Epithelial cell of esophagus (primary cell): ENCODE measurements at regions not wholly inside any gene's neighbourhood (a gene's known extent, or its start where the extent isn't known, plus 50 kb on each side); places are given as distances from the start of the nearest gene placed in this dataset.
A peak's percentile ranks its signal among the peaks of the same experiment; 100 is the strongest.

Experiments used
- DNase-seq: peaks from one replicate; pipeline ENCODE4 v3.0.0; 2010; ENCODE audit warnings: low read depth
- H3K4me3 ChIP-seq: 2 replicates; pipeline ENCODE4 v1.5.1; 2011; ENCODE audit warnings: mild to moderate bottlenecking, low read length, control low read depth
- CTCF ChIP-seq: IDR thresholded peaks from 2 replicates; pipeline ENCODE4 v1.5.1; 2011; ENCODE audit warnings: low read depth, mild to moderate bottlenecking, low read length, control low read depth, inconsistent platforms; ENCODE audit not compliant: insufficient read depth; ENCODE audit errors: missing control alignments

- TF ChIP-seq CTCF = no peak
- peak; percentile 1 for DNase-seq
- H3K4me3 ChIP-seq = no peak overlapping the region
Measured at GRCh38 chr4:137307806-137308205, 224.5 kb downstream of the PCDH18 start.

- no peak for TF ChIP-seq CTCF
- DNase-seq = peak; percentile 55
- no peak overlapping the region for H3K4me3 ChIP-seq
Measured at GRCh38 chr4:137300776-137301175, 231.5 kb downstream of the PCDH18 start.

GRCh38 chr4:137299281-137299680 lies 233.0 kb downstream of the PCDH18 start:
- DNase-seq = no peak
- TF ChIP-seq CTCF = no peak
- no peak overlapping the region for H3K4me3 ChIP-seq

GRCh38 chr4:137293281-137293680 lies 239.0 kb downstream of the PCDH18 start:
- no peak overlapping the region for H3K4me3 ChIP-seq
- TF ChIP-seq CTCF = no peak
- no peak for DNase-seq

GRCh38 chr4:137283737-137284136 lies 248.6 kb downstream of the PCDH18 start:
- DNase-seq = peak; percentile 70
- TF ChIP-seq CTCF = peak; percentile 61
- H3K4me3 ChIP-seq = no peak overlapping the region

GRCh38 chr4:137278431-137278830 lies 253.9 kb downstream of the PCDH18 start:
- no peak for TF ChIP-seq CTCF
- no peak for DNase-seq
- H3K4me3 ChIP-seq = no peak overlapping the region

- no peak for DNase-seq
- H3K4me3 ChIP-seq = no peak overlapping the region
- TF ChIP-seq CTCF = no peak
Measured at GRCh38 chr4:137274404-137274803, 257.9 kb downstream of the PCDH18 start.
